Lower leg skin (tissue), 3 donors: ENCODE measurements at regions not wholly inside any gene's neighbourhood (a gene's known extent, or its start where the extent isn't known, plus 50 kb on each side); places are given as distances from the start of the nearest gene placed in this dataset.

Source experiments
- CTCF ChIP-seq, 3 donors: fragments of 450-650 bp; IDR thresholded peaks; one replicate each; pipeline ENCODE4 v1.5.1; 2016; ENCODE audit warnings: antibody characterized with exemption in 3 of 3, mild to moderate bottlenecking in 3 of 3, moderate library complexity in 2 of 3
- POLR2A ChIP-seq, 2 donors: fragments of 450-650 bp; IDR thresholded peaks; one replicate each; pipeline ENCODE4 v1.6.1; 2016 to 2017; ENCODE audit warnings: antibody characterized with exemption in 2 of 2, mild to moderate bottlenecking in 1 of 2, moderate library complexity in 1 of 2

- TF ChIP-seq CTCF (IDR thresholded peaks at IDR 0.05) (no peak), POLR2A (IDR thresholded peaks at IDR 0.05) (no peak)
Observed at GRCh38 chr16:52657924-52658323, 111.0 kb upstream of the TOX3 start.
